Ammon's horn (tissue), 1 donor: ENCODE measurements at regions not wholly inside any gene's neighbourhood (a gene's known extent, or its start where the extent isn't known, plus 50 kb on each side); places are given as distances from the start of the nearest gene placed in this dataset.
A peak's percentile ranks its signal among the peaks of the same experiment; 100 is the strongest.

Experiments
- DNase-seq: peaks from one replicate; pipeline ENCODE4 v3.0.0-alpha.2; 2016; ENCODE audit warnings: low spot score

DNA sequence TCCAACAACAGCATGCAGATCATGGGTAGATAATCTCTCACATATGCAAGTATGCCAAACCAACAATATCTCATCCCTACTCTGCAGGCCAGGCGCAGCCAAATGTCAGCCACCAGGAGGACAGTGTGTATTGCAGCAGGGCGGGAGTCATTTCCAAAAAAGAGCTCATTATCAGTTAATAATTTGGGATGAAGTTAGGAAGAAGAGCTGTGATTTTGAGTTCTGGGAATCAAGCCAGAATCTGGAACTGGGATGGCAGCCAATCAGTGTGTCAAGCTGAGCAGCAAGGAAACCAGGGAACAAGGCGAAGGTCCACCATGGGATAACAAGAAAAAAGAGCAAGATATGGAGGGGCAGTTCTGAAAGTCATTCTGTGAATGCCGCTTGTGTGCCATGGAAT lies 88.2 kb upstream of the CAMK2D start:
- DNase-seq: peak; percentile 47

DNA sequence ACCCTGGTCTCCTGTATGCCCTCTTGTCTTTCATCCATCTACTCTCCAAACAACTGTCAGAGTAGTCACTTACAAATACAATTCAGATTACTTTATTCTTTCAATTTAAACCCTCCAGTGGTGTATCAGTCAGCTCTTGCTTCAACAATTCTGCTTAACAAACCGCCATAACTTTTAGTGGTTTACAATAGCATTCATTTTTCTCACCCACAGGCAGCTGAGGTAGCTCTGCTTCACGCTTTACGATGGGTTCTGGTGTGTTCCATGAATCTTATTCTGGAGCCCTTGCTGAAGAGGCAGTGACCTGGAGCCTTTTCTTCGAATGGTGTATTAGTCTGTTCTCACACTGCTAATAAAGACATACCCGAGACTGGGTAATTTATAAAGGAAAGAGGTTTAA lies 86.2 kb upstream of the CAMK2D start:
- no peak for DNase-seq

- no peak for DNase-seq
Observed at GRCh38 chr4:113846433-113846832, 84.9 kb upstream of the CAMK2D start.

GRCh38 chr4:113845138-113845537 lies 83.6 kb upstream of the CAMK2D start:
- no peak for DNase-seq

DNA sequence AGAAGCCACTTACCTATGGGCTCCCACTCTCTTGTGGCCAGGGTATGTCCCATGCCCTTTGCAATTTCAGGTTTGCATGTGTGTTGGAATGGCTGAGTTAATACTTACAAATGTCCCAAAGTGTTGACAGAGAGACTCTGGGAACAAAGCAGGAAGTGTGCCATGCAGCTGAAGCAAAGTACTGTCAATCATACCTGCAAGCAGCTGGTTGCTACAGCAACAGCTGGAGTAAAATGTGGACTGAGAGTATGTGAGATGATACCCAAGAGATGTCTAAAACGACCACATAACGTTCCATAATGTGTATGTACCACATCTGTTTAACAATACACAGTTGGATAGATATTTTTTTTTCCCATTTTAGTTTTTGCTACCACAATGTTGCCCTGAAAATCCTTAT lies 82.8 kb upstream of the CAMK2D start:
- no peak for DNase-seq

GRCh38 chr4:113840861-113841260 lies 79.3 kb upstream of the CAMK2D start:
- DNase-seq: no peak

- DNase-seq: no peak
Observed at GRCh38 chr4:113838460-113838859, 76.9 kb upstream of the CAMK2D start.

DNA sequence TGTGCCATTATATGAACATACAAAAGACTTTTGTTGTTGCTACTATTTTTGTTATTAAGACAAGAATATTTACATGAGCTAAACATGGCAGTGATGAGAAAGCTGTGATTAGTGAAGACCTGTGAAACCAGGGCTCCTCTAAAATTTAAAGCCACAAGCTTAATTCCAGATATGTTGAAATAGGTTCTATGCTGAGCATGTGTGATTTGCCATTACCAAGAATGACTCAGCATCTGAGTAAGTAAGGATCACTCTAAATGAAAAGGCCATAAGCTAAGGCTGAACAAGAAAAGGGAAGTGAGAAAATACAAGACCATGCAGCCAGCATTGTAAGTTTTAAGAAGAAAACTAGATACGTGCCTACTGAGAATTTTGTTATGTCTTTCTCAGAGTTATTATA lies 75.9 kb upstream of the CAMK2D start:
- DNase-seq: peak; percentile 56

- no peak for DNase-seq
Observed at GRCh38 chr4:113835005-113835404, 73.5 kb upstream of the CAMK2D start.

GRCh38 chr4:113834298-113834697 lies 72.8 kb upstream of the CAMK2D start:
- DNase-seq: no peak

DNA sequence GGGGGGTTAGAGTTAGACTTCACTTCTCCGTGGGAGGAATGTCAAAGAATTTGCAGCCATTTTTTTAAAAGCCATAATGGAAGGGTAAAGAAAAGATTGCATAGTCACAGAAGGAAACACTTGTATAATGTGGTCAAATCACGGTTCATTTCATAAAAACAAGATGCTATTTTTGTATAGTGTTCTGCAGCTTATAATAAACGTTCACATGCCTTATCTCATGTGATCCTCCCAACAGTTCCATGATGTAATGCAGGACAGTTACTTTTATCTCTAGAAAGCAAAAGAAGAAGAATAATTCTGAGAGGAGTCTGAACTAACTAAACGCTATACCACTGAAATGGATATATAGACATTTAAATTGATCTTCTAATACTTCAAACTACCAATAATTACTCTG lies 71.3 kb upstream of the CAMK2D start:
- DNase-seq: no peak

GRCh38 chr4:113831457-113831856 lies 69.9 kb upstream of the CAMK2D start:
- no peak for DNase-seq

GRCh38 chr4:113828702-113829101 lies 67.2 kb upstream of the CAMK2D start:
- DNase-seq: no peak

DNA sequence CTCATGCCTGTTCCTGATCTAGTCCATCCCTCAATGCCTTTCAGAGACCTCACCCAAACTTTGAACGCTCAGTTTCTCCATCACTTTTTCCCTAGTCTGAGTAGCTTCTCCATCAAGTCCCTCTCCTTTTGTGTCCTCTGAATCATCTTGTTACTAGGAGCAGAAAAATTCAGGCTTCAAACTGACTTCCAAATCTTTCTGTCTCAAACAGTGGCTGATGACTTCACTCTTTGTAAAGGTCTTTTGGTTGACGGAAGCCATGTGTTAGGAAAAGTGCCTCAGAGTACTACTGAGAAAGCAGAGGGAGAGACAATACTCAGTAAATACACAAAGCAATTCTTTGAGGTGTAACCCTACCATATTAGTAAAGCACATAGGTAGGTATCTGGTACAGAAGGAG lies 65.7 kb upstream of the CAMK2D start:
- no peak for DNase-seq

- DNase-seq: no peak
Observed at GRCh38 chr4:113826421-113826820, 64.9 kb upstream of the CAMK2D start.

- peak; percentile 42 for DNase-seq
Observed at GRCh38 chr4:113825272-113825671, 63.7 kb upstream of the CAMK2D start.

DNA sequence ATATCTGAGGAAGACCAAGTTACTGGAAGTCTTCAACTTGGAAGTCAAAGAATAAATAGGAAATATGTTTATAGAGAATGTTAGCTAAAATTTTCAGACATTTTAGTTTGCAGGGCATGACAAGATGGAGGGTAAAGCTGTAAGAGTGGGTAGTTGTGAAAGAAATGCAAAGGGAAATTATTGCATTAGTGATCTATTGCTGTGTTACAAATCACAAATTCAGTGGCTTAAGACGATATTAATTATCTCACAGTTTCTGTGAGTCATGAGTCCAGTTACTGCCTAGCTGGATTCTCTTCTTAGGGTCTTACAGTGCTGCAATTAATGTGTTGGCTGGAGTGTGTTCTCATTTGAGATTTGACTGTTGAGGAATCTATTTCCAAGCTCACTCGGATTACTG lies 62.9 kb upstream of the CAMK2D start:
- no peak for DNase-seq

- DNase-seq: peak; percentile 23
Observed at GRCh38 chr4:113823291-113823659, 61.7 kb upstream of the CAMK2D start.

DNA sequence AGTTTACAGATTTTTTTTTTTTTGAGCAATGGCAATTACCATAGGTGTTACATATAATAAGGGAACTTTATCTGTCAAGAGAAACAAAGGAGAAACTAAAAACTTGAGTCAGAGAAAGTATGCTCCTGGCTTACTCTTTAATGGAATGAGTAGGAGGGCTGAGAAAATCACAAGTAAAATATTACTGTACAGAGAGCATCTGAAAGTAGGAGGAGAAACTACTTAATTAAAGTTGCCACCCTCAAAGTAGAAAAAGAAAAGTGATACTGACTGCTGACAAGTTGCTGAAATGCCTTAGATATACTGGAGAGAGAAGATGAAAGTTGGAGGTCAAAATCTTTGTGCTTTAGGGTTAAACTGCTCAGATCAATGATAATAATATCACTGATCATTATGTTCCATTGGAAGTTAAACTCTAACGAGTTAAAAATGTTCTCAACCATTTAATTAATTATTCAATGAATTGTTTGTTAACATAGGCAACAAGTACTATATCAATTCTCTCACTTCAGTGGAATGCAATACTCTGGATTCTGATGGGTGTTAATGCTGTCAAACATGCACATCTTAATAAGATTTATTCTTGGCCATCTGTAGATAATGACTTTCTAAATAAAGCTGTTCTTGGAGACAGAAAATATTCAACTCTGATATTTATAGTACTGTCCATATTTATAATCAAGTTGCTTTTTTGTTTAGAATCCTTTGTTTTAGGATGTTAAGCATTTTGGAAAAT lies 61.2 kb upstream of the CAMK2D start:
- DNase-seq: no peak

DNA sequence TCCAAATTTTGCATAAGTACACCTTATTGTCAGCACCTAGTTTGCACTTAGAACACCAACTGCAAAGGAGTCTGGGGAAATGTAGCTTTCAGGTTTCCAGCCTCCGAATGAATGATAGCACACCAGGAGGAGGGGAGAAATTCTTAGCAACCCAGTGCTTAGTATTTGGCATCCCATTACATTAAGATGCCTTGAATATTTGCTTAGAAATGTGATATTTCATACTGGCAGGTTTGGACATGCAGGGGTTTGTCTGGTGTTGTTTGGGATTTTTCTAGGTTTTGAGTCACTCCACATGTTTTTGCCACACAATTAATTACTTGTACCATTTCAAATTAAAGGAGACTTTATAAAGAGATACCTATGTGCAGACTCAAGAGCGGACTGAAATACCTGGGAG lies 60.3 kb upstream of the CAMK2D start:
- no peak for DNase-seq

DNA sequence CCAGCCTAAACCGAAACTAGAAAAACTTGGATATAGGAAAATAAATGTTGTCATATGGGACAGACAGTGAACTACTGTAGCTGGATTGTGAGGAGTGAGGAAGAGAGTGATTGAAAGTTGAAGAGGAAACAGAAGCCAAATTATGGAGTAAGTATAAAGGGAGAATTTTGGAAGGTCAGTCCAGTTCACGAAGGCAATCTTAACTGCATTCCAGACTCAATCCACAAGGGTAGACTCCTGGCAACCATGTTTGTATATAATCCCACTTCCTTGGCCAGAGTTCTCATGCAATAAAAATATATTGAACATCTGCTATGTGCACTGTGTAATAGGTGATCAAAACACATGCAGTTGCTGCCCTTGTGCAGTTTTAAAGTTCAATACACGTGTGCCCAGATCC lies 58.6 kb upstream of the CAMK2D start:
- no peak for DNase-seq

DNA sequence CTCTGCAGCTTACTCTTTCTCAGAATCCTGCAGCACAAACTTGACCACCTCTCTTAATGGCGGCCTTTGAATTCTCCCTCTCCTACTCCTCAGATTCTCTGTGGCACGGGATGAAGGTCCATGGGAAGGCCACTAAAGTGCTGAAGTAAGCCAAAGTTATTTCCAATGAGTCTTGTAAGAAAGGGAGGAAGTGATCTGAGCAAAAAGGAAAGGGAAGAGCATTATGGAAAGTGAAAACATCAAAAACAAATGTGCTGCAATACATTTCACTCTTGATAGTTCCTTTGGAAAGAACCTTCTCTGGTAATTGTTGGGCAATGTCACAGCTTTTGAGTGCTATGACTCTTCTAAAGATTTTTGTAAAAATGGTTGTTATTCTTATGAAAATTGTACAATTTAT lies 54.3 kb upstream of the CAMK2D start:
- DNase-seq: peak; percentile 25

GRCh38 chr4:113811359-113811758 lies 49.8 kb upstream of the CAMK2D start:
- DNase-seq: no peak
